ENCODE measurements at regions not wholly inside any gene's neighbourhood (a gene's known extent, or its start where the extent isn't known, plus 50 kb on each side); places are given as distances from the start of the nearest gene placed in this dataset.
"Not testable (repeated sequence)": the region's sequence is repeated elsewhere in the genome, so short reads cannot be mapped to it uniquely, and the experiment has no call there.

DNA sequence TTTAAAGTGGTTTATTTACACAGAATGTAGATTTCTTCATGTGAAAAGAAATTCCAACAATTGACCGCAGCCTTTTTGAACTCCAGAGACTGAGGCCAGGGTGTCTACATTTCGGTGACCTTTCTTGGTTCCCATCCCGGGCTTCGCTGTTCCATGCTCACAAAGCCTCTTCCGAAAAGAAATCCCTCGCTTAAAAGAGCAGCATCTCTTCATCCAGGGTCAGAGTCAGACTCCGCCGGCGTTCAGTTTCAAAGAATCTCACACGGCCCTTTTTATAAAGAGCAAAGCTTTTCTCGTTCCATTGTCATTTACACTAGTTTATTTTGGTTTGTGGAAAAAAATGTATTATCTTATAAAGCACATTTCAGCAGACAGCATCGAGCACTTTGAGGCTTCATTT is 530.6 kb upstream of the B3GAT1 start:
- H3K4me1 Mint-ChIP-seq (ENCODE audit: low read depth in 2 of 2), result no peaks in the 10 kb centered on the region
- H3K36me3 Mint-ChIP-seq, result no peaks in the 10 kb centered on the region
- no peak overlapping the region for H3K4me3 Mint-ChIP-seq
- no peak overlapping the region for H3K27ac Mint-ChIP-seq
- no peaks in the 10 kb centered on the region for H3K9me3 Mint-ChIP-seq
- no peak for ATAC-seq
- H3K27me3 Mint-ChIP-seq, result peaks cover 0 to 3% of the 10 kb centered on the region in 2 donors
- no peak for DNase-seq (ENCODE audit: low spot score)

DNA sequence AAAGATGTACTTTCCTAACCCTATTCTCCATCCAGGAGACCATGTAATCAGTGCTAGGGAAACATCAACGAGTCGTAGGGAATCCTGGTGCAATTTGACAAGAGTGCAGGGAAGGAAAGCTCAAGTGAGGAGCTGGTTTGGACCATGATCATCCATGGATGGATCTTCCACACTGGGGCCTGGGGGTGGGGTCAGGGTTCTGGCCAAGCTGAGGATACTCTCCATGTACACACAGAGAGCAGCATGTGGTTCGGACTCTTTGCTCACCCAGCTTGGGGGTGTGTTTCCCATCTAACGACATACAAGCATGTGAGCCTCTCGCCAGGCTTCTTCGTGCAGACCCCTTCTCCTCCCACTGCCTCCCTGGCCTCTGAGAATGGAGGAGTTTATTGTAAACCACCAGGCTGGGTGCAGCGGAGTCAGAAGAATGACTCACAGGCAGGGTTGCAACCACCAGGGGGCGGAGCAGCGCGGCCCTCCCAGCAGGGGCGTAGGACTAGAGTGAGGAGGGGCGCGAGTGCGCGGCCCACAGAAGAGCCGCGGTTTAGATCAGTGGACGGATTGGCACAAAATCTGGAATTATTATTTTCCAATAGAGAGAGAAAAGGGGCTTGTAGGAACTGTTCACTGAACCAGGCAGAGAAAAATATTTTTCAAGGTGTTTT is 530.0 kb upstream of the B3GAT1 start:
- not testable (repeated sequence) for ATAC-seq; H3K27ac Mint-ChIP-seq; H3K4me3 Mint-ChIP-seq; H3K27me3 Mint-ChIP-seq; DNase-seq (ENCODE audit: low spot score); H3K4me1 Mint-ChIP-seq (ENCODE audit: low read depth in 2 of 2); H3K36me3 Mint-ChIP-seq; H3K9me3 Mint-ChIP-seq

DNA sequence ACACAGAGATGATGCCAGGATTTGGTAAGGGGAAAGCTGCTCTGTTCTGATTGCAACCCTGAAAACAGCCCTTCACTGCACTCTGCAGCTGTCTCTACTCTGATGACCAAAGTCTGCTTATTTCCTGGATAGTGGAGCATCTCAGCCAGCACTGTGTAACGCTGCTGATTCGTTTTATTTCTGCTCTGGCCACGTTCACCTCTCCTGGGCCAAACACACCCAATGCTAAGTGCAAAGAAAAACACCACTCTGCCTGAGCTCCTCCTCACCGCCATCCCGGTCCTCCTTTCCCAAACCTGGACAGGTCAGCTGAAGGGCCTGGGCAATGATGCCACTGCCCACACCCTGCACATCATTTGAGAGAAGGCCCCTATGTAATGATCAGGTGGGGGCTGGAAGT is 529.3 kb upstream of the B3GAT1 start:
- Mint-ChIP-seq H3K9me3 (no peaks in the 10 kb centered on the region), H3K27me3 (peaks cover 3 to 5% of the 10 kb centered on the region in 2 donors), H3K27ac (no peak overlapping the region), H3K4me3 (no peak overlapping the region), H3K36me3 (no peaks in the 10 kb centered on the region), H3K4me1 (ENCODE audit: low read depth in 2 of 2) (no peaks in the 10 kb centered on the region)
- no peak for DNase-seq (ENCODE audit: low spot score)
- ATAC-seq, result no peak

DNA sequence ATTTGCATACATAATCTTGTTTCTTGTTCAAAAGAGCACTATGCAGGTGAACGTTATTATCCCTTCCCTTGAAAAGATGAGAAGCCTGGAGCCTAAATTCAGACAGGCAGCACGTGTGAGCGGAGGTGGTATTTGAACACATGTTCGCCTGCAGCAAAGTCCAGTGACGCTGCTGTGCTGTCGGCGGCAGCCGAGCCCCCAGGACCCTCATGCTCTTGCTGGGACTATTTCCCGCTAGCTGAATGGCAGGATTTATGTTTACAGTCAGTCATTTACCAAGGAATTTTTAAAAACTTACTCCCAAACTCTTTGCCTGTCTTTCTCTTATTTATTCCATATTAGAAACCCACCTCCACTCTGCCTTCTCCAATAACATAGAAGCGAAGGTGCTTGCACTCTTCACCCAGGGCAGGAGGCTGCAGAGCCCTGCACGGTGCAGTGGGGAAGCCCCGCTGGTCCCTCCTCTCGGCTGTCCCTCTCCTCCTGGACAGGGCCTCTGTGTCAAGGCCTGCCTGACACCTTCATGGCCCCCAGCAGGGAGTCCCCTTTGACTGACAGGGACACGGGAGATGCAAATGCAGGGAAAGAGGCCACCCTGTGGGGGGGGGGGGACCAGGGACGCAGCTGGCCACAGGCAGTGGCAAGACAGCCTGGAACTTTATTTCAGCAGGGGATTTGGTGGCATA is 528.5 kb upstream of the B3GAT1 start:
- Mint-ChIP-seq H3K9me3 (no peaks in the 10 kb centered on the region), H3K36me3 (no peaks in the 10 kb centered on the region), H3K4me1 (ENCODE audit: low read depth in 2 of 2) (no peaks in the 10 kb centered on the region), H3K4me3 (no peak overlapping the region), H3K27ac (no peak overlapping the region), H3K27me3 (peaks cover 3 to 5% of the 10 kb centered on the region in 2 donors)
- DNase-seq (ENCODE audit: low spot score), result no peak
- no peak for ATAC-seq

DNA sequence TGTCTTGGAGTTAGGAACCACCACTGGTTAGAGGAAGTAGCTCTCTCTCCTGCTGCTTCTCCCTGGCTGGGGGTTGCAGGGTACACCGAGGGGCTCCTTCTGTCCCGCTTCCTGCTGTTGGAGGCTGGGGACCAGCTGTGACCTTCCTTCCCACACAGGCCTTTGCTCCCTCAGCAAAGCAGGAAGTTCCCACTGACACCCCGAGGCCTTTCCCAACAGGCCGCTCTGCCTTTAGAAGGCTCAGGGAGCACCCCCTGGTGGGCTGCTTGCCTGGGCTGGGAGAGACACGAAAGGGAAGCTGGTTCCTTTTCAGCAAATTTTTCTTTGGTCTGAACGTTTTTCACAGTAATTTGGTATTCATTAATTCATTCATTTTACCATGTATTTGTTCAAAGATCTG is 527.9 kb upstream of the B3GAT1 start:
- H3K27ac Mint-ChIP-seq, result no peak overlapping the region
- DNase-seq (ENCODE audit: low spot score), result no peak
- no peaks in the 10 kb centered on the region for H3K36me3 Mint-ChIP-seq
- no peak overlapping the region for H3K4me3 Mint-ChIP-seq
- no peaks in the 10 kb centered on the region for H3K4me1 Mint-ChIP-seq (ENCODE audit: low read depth in 2 of 2)
- H3K9me3 Mint-ChIP-seq, result no peaks in the 10 kb centered on the region
- ATAC-seq, result no peak
- peaks cover 3 to 5% of the 10 kb centered on the region in 2 donors for H3K27me3 Mint-ChIP-seq

DNA sequence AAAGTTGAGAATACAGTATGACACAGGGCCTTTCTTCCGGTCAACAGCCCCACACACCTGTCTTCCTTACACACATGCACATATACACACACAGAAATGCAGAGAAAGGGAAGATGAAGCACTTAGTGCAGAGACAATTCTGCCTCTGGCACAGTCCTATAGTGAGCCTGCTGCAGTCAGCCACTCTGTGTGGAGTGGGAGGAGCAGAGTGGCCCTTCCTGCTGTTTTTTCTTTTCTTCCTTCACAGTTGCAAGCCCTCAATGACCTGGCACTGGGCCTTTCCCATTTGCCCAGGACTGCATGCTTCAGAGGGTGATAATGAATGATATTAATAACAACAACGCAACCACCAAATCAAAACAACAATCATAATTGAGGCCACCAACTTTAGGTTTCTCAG is 527.0 kb upstream of the B3GAT1 start:
- ATAC-seq (no peak), DNase-seq (ENCODE audit: low spot score) (no peak)
- Mint-ChIP-seq H3K4me1 (ENCODE audit: low read depth in 2 of 2) (no peaks in the 10 kb centered on the region), H3K27me3 (peaks cover 0 to 5% of the 10 kb centered on the region in 2 donors), H3K27ac (no peak overlapping the region), H3K4me3 (no peak overlapping the region), H3K9me3 (no peaks in the 10 kb centered on the region), H3K36me3 (no peaks in the 10 kb centered on the region)

DNA sequence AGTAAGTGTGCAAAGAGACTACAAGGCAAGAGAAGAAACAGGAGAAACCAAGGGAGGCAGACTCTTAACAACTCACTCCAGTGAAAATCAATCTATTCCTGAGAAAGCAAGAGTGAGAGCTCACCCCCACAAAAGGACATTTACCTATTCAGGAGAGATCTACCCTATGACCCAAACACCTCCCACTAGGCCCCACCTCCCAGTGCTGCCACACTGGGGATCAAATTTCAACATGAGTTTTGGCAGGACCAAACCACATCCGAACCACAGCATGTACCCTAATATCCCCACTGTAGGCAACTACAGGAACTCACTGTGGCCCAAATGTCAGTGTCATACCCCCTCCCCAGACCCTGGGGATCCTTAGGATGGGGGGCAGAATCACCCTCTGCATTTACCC is 526.2 kb upstream of the B3GAT1 start:
- Mint-ChIP-seq H3K36me3 (no peaks in the 10 kb centered on the region), H3K27ac (no peak overlapping the region), H3K27me3 (peaks cover 0 to 5% of the 10 kb centered on the region in 2 donors), H3K9me3 (no peaks in the 10 kb centered on the region), H3K4me1 (ENCODE audit: low read depth in 2 of 2) (no peaks in the 10 kb centered on the region), H3K4me3 (no peak overlapping the region)
- ATAC-seq (no peak), DNase-seq (ENCODE audit: low spot score) (no peak)

DNA sequence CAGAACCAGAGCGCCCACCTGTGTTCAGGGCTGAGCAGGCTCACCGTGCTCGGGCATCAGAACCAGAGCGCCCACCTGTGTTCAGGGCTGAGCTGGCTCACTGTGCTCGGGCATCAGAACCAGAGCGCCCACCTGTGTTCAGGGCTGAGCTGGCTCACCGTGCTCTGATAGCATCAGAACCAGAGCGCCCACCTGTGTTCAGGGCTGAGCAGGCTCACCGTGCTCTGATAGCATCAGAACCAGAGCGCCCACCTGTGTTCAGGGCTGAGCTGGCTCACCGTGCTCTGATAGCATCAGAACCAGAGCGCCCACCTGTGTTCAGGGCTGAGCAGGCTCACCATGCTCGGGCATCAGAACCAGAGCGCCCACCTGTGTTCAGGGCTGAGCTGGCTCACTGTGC is 525.2 kb upstream of the B3GAT1 start:
- not testable (repeated sequence) for ATAC-seq; H3K27ac Mint-ChIP-seq; DNase-seq (ENCODE audit: low spot score); H3K9me3 Mint-ChIP-seq; H3K4me1 Mint-ChIP-seq (ENCODE audit: low read depth in 2 of 2); H3K36me3 Mint-ChIP-seq; H3K27me3 Mint-ChIP-seq; H3K4me3 Mint-ChIP-seq

DNA sequence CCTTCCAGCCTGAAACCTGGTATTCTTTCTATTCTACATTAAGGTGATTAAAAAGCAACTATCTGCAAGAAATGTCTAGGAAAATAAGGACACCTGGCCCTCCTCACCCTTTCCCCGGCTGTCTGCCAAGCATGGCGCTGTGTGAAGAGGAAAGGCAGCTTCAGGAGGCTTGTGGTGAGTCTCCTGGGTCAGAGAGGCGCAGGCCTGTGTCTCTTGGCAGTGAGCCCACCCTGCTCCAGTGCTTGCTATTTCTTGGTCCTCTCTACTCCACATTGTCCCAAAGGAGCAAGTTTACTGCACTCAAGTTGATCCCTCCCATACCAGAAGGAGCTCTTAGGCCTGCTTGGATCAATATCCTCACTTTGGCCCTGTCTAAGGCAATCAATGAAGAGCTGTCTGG is 520.7 kb upstream of the B3GAT1 start:
- no peak for DNase-seq (ENCODE audit: low spot score)
- Mint-ChIP-seq H3K27ac (no peak overlapping the region), H3K9me3 (peaks cover 8% of the 10 kb centered on the region), H3K27me3 (peaks cover 6 to 23% of the 10 kb centered on the region in 2 donors), H3K36me3 (no peaks in the 10 kb centered on the region), H3K4me3 (no peak overlapping the region), H3K4me1 (ENCODE audit: low read depth in 2 of 2) (no peaks in the 10 kb centered on the region)
- ATAC-seq, result no peak

DNA sequence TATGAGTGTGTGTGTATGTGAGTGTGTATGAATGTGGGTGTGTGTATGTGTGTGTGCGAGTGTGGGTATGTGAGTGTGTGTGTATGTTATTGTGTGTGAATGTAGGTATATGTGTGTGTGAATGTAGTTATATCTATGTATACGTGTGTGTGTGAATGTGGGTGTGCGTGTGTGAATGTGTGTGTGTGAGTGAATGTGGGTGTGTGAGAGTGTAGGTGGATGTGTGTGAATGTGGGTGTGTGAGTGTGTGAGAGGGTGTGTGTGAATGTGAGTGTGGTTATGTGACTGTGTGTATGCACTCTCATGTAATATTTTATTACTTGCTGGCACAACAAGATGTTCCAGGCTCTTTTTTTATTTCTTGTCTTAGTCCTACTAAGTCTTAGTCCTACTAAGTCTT is 513.4 kb upstream of the B3GAT1 start:
- Mint-ChIP-seq H3K27ac (no peak overlapping the region), H3K4me3 (no peak overlapping the region), H3K36me3 (no peaks in the 10 kb centered on the region), H3K27me3 (peaks cover 15 to 30% of the 10 kb centered on the region in 2 donors), H3K9me3 (peaks cover 11% of the 10 kb centered on the region), H3K4me1 (ENCODE audit: low read depth in 2 of 2) (no peaks in the 10 kb centered on the region)
- DNase-seq (ENCODE audit: low spot score) (no peak), ATAC-seq (no peak)

DNA sequence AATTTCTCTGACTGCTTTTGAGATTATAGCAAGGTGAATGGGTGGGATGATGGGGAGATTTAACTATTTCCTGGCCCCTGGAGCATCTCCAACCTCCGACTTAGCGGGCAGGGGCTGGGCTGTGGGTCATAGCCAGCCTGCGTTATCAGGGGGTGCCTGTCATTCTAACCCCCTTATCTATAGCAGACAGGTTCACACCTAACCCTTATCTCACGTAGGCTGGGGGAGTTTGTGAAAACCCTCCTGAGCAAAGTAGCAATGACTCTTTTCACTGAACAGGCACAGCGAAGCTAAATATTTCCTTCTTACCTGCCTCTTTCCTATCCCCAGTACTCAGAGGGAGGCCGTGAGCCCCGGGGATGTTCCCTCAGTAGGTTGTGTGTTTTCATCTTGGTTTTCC is 511.4 kb upstream of the B3GAT1 start:
- Mint-ChIP-seq H3K4me3 (no peak overlapping the region), H3K36me3 (no peaks in the 10 kb centered on the region), H3K9me3 (peaks cover 5% of the 10 kb centered on the region), H3K27me3 (peaks cover 25 to 42% of the 10 kb centered on the region in 2 donors), H3K27ac (no peak overlapping the region), H3K4me1 (ENCODE audit: low read depth in 2 of 2) (no peaks in the 10 kb centered on the region)
- DNase-seq (ENCODE audit: low spot score) (no peak), ATAC-seq (no peak)

DNA sequence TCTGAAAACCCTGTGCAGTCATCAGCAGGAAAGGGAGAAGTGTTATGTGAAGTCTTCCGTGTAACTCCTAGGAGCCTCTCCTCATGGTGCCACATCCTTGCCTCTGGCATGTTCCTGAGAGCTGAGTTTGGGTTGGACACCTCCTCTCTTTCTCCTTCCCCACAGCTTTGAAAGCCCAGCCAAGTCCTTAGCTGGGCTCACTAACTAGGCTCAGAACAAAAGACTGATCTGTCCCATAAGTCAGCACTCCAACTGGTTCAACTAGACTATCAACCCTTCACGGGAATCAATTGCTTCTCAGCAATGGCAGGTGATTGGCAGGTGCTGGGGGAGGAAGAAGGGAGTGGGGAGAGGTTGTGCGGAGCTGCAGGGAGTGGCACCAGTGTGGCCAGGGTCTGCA is 509.9 kb upstream of the B3GAT1 start:
- no peak for DNase-seq (ENCODE audit: low spot score)
- peak in 1 of 2 donors; percentile 20 for ATAC-seq
- Mint-ChIP-seq H3K36me3 (no peaks in the 10 kb centered on the region), H3K9me3 (peaks cover 5% of the 10 kb centered on the region), H3K4me3 (no peak overlapping the region), H3K4me1 (ENCODE audit: low read depth in 2 of 2) (no peaks in the 10 kb centered on the region), H3K27me3 (peaks cover 25 to 42% of the 10 kb centered on the region in 2 donors), H3K27ac (no peak overlapping the region)

DNA sequence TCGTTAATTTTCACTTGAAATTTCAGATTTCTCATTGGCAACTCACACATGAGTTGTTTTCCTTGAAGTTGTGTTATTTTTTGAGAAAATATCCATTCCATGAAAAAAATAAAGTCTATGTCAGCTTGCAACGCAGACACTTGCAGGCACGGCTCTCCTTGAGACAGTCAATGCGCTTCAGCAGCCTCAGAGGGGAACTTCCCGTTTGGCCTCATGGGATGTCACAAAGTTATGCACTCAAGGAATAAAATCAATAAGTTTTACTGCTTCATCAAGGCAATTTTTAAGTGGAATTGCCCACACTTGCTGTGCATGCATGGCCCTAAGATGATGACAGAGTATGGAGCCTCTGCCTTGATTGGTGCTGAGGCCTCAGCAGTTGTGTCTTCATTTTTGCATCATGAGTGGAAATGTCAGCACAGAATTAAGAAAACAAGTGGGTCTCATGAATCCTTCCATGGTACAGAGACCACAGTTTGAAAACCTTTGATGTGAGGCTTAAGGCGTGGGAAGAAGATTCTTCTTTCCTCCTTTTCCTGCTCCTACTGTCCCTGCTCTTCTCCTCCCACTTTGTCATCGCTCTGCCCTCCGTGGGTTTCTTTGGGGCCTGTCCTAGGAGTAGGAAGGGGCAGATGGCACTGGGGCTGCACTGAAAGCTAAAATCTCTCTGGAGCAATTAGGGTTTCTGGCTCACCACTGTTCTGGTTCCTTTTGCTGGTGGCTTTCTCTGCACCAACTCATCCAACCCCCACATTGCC is 509.0 kb upstream of the B3GAT1 start:
- H3K9me3 Mint-ChIP-seq, result peaks cover 5% of the 10 kb centered on the region
- no peak overlapping the region for H3K27ac Mint-ChIP-seq
- DNase-seq (ENCODE audit: low spot score), result no peak
- H3K4me1 Mint-ChIP-seq (ENCODE audit: low read depth in 2 of 2), result no peaks in the 10 kb centered on the region
- H3K36me3 Mint-ChIP-seq, result no peaks in the 10 kb centered on the region
- peaks cover 29 to 43% of the 10 kb centered on the region in 2 donors for H3K27me3 Mint-ChIP-seq
- no peak for ATAC-seq
- H3K4me3 Mint-ChIP-seq, result no peak overlapping the region

All from natural killer cell treated with Interleukin-12 subunit alpha and Interleukin-12 subunit beta and Interleukin-15 and Interleukin-18, amount 100 ng/mL, for 72 hours (primary cell).